ENCODE measurements at regions not wholly inside any gene's neighbourhood (a gene's known extent, or its start where the extent isn't known, plus 50 kb on each side); places are given as distances from the start of the nearest gene placed in this dataset.

DNA sequence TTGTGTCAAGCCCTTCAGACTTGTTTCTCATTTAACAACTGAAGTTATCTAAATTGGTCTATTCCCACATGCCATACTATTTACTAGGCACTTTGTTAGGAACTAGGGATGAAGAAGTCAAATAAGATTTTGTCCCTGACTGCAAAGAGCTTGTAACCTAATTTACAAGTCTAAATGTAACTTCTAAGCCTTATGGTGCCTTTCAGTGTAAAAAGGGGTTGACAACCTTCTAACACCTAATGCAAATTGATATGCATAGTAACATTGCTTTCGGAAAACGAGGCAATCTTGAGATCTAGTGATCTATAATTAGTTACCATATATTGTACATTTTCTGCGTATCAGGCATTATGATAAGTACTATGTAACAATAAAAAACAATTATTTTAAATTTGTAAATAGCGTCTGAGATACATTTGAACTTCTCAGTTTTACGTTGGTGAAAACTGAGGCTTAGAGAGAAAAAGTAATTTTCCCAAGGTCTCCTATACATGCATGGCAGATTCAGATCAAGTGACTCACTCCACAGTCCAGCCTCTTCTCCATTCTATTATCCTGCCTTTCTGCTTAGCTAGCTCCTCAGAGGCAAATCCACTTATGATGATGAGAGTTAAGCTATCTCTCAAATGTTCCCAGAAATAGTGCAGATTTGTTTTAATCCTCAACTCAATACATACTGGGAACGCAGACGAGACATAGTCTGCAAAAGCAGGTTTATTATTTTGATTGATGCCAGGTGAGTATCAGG, 764.9 kb upstream of the SLITRK5 start:
- no peak for TF ChIP-seq POLR2A (IDR thresholded peaks at IDR 0.05)
- TF ChIP-seq, protein P1, sequence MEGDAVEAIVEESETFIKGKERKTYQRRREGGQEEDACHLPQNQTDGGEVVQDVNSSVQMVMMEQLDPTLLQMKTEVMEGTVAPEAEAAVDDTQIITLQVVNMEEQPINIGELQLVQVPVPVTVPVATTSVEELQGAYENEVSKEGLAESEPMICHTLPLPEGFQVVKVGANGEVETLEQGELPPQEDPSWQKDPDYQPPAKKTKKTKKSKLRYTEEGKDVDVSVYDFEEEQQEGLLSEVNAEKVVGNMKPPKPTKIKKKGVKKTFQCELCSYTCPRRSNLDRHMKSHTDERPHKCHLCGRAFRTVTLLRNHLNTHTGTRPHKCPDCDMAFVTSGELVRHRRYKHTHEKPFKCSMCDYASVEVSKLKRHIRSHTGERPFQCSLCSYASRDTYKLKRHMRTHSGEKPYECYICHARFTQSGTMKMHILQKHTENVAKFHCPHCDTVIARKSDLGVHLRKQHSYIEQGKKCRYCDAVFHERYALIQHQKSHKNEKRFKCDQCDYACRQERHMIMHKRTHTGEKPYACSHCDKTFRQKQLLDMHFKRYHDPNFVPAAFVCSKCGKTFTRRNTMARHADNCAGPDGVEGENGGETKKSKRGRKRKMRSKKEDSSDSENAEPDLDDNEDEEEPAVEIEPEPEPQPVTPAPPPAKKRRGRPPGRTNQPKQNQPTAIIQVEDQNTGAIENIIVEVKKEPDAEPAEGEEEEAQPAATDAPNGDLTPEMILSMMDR (IDR thresholded peaks at IDR 0.05) = no peak
